NCI-H2107 treated with DMSO at 0.1 percent for 48 hours (cell line): ENCODE measurements at regions not wholly inside any gene's neighbourhood (a gene's known extent, or its start where the extent isn't known, plus 50 kb on each side); places are given as distances from the start of the nearest gene placed in this dataset.
"Not testable (repeated sequence)": the region's sequence is repeated elsewhere in the genome, so short reads cannot be mapped to it uniquely, and the experiment has no call there.

ENCODE experiments used
- DNase-seq: peaks from one replicate; lab custom pipeline; 2025; ENCODE audit not compliant: unreplicated experiment; lab: John Stamatoyannopoulos, UW

- no peak for DNase-seq
Observed at GRCh38 chr17:65312718-65313377, 175.7 kb downstream of the RGS9 start.

- DNase-seq, result no peak
Observed at GRCh38 chr17:65311261-65311660, 174.1 kb downstream of the RGS9 start.

GRCh38 chr17:65307961-65308316 lies 170.8 kb downstream of the RGS9 start:
- DNase-seq, result no peak

- DNase-seq, result no peak
Observed at GRCh38 chr17:65307081-65307960, 170.2 kb downstream of the RGS9 start.

- DNase-seq, result no peak
Observed at GRCh38 chr17:65305778-65306177, 168.6 kb downstream of the RGS9 start.

- no peak for DNase-seq
Observed at GRCh38 chr17:65305116-65305515, 167.9 kb downstream of the RGS9 start.

- not testable (repeated sequence) for DNase-seq
Observed at GRCh38 chr17:65301882-65302281, 164.7 kb downstream of the RGS9 start.

GRCh38 chr17:65301184-65301583 lies 164.0 kb downstream of the RGS9 start:
- DNase-seq, result no peak

- no peak for DNase-seq
Observed at GRCh38 chr17:65297916-65298315, 160.7 kb downstream of the RGS9 start.

GRCh38 chr17:65297384-65297783 lies 160.2 kb downstream of the RGS9 start:
- DNase-seq, result no peak

- peak; percentile 58 for DNase-seq
Observed at GRCh38 chr17:65294181-65294719, 157.1 kb downstream of the RGS9 start.

GRCh38 chr17:65293584-65294180 lies 156.5 kb downstream of the RGS9 start:
- no peak for DNase-seq

- DNase-seq, result no peak
Observed at GRCh38 chr17:65292430-65292829, 155.3 kb downstream of the RGS9 start.

- DNase-seq, result not testable (repeated sequence)
Observed at GRCh38 chr17:65291301-65291700, 154.1 kb downstream of the RGS9 start.

- no peak for DNase-seq
Observed at GRCh38 chr17:65290616-65291015, 153.4 kb downstream of the RGS9 start.

- no peak for DNase-seq
Observed at GRCh38 chr17:65290056-65290455, 152.9 kb downstream of the RGS9 start.

- DNase-seq, result no peak
Observed at GRCh38 chr17:65287040-65287439, 149.9 kb downstream of the RGS9 start.

- no peak for DNase-seq
Observed at GRCh38 chr17:65283704-65284103, 146.5 kb downstream of the RGS9 start.

GRCh38 chr17:65279456-65279855 lies 142.3 kb downstream of the RGS9 start:
- no peak for DNase-seq

- DNase-seq, result no peak
Observed at GRCh38 chr17:65278820-65279184, 141.6 kb downstream of the RGS9 start.

GRCh38 chr17:65278050-65278819 lies 141.1 kb downstream of the RGS9 start:
- DNase-seq, result peak; percentile 12
